Liver (tissue), 8 donors: ENCODE measurements at regions not wholly inside any gene's neighbourhood (a gene's known extent, or its start where the extent isn't known, plus 50 kb on each side); places are given as distances from the start of the nearest gene placed in this dataset.
"Not testable (repeated sequence)": the region's sequence is repeated elsewhere in the genome, so short reads cannot be mapped to it uniquely, and the experiment has no call there.

ENCODE experiments used
- DNase-seq: peaks from one replicate; pipeline ENCODE4 v3.0.0-alpha.2; 2017; ENCODE audit warnings: low spot score
- H3K27ac ChIP-seq, 2 donors: one replicate each; pipeline ENCODE4 v1.7.0; 2013; ENCODE audit warnings: inconsistent platforms in 2 of 2, low read length in 2 of 2, control low read depth in 1 of 2, low read depth in 1 of 2, mild to moderate bottlenecking in 1 of 2
- H3K27me3 ChIP-seq, 4 donors: one replicate each; pipeline versions ENCODE4 v1.6.1 to v1.7.0; 2013; ENCODE audit warnings: low read length in 3 of 4, inconsistent platforms in 1 of 4, mild to moderate bottlenecking in 1 of 4, moderate library complexity in 1 of 4; ENCODE audit not compliant: control insufficient read depth in 4 of 4, insufficient read depth in 4 of 4
- H3K36me3 ChIP-seq, 4 donors: one replicate each; pipeline versions ENCODE4 v1.6.1 to v1.7.0; 2013; ENCODE audit warnings: low read length in 3 of 4, mild to moderate bottlenecking in 3 of 4, low read depth in 1 of 4, moderate library complexity in 1 of 4; ENCODE audit not compliant: control insufficient read depth in 4 of 4, insufficient read depth in 3 of 4
- H3K4me1 ChIP-seq, 4 donors: one replicate each; pipeline versions ENCODE4 v1.6.1 to v1.7.0; 2013; ENCODE audit warnings: low read length in 3 of 4, mild to moderate bottlenecking in 3 of 4, moderate library complexity in 1 of 4; ENCODE audit not compliant: control insufficient read depth in 4 of 4, insufficient read depth in 4 of 4
- H3K4me3 ChIP-seq, 3 donors: one replicate each; pipeline versions ENCODE4 v1.6.1 to v1.7.0; 2013; ENCODE audit warnings: low read length in 3 of 3, control low read depth in 1 of 3, low read depth in 1 of 3, mild to moderate bottlenecking in 1 of 3
- H3K9ac ChIP-seq, 2 donors: one replicate each; pipeline ENCODE4 v1.7.0; 2013; ENCODE audit warnings: low read length in 2 of 2, mild to moderate bottlenecking in 2 of 2, moderate library complexity in 2 of 2, control low read depth in 1 of 2, low read depth in 1 of 2
- H3K9me3 ChIP-seq, 4 donors: one replicate each; pipeline versions ENCODE4 v1.6.1 to v1.7.0; 2013; ENCODE audit warnings: low read length in 3 of 4; ENCODE audit not compliant: control insufficient read depth in 4 of 4
- ATF3 ChIP-seq: IDR thresholded peaks from 2 replicates; pipeline ENCODE4 v1.6.1; 2016; ENCODE audit warnings: antibody characterized with exemption
- EGR1 ChIP-seq, 2 donors: IDR thresholded peaks; 2 replicates each; pipeline ENCODE4 v1.6.1; 2016 to 2018; ENCODE audit warnings: antibody characterized with exemption in 2 of 2, low read depth in 2 of 2
- FOXA1 ChIP-seq: IDR thresholded peaks from 2 replicates; pipeline ENCODE4 v1.6.1; 2016; ENCODE audit warnings: antibody characterized with exemption
- FOXA2 ChIP-seq: IDR thresholded peaks from 2 replicates; pipeline ENCODE4 v1.6.1; 2016; ENCODE audit warnings: antibody characterized with exemption
- GABPA ChIP-seq, 2 donors: IDR thresholded peaks in 1 of 2; conservative IDR thresholded peaks in 1 of 2; 2 replicates each; pipeline ENCODE4 v1.6.1; 2016; ENCODE audit warnings: antibody characterized with exemption in 2 of 2, mild to moderate bottlenecking in 1 of 2, moderate library complexity in 1 of 2
- HNF4A ChIP-seq, 2 donors: conservative IDR thresholded peaks; 2 replicates each; pipeline ENCODE4 v1.6.1; 2016; ENCODE audit warnings: antibody characterized with exemption in 2 of 2, mild to moderate bottlenecking in 2 of 2
- HNF4G ChIP-seq: IDR thresholded peaks from 2 replicates; pipeline ENCODE4 v1.6.1; 2016; ENCODE audit warnings: antibody characterized with exemption
- JUND ChIP-seq, 2 donors: IDR thresholded peaks; 2 replicates each; pipeline ENCODE4 v1.6.1; 2016; ENCODE audit warnings: antibody characterized with exemption in 2 of 2
- NR2F2 ChIP-seq: IDR thresholded peaks from 2 replicates; pipeline ENCODE4 v1.6.1; 2016; ENCODE audit warnings: antibody characterized with exemption
- RAD21 ChIP-seq, 2 donors: IDR thresholded peaks; 2 replicates each; pipeline ENCODE4 v1.6.1; 2016; ENCODE audit warnings: antibody characterized with exemption in 2 of 2, mild to moderate bottlenecking in 2 of 2
- REST ChIP-seq: IDR thresholded peaks from 2 replicates; pipeline ENCODE4 v1.6.1; 2016; ENCODE audit warnings: antibody characterized with exemption, mild to moderate bottlenecking
- RXRA ChIP-seq, 2 donors: IDR thresholded peaks; 2 replicates each; pipeline ENCODE4 v1.6.1; 2017 to 2018; ENCODE audit warnings: antibody characterized with exemption in 2 of 2, mild to moderate bottlenecking in 1 of 2
- SP1 ChIP-seq: IDR thresholded peaks from 2 replicates; pipeline ENCODE4 v1.6.1; 2018; ENCODE audit warnings: antibody characterized with exemption, mild to moderate bottlenecking
- TAF1 ChIP-seq: conservative IDR thresholded peaks from 2 replicates; pipeline ENCODE4 v1.6.1; 2016; ENCODE audit warnings: antibody characterized with exemption, mild to moderate bottlenecking
- YY1 ChIP-seq: IDR thresholded peaks from 2 replicates; pipeline ENCODE4 v1.6.1; 2016; ENCODE audit warnings: antibody characterized with exemption, mild to moderate bottlenecking
- WGBS: extraction: QIAGEN DNeasy Blood & Tissue Kit; methylation state at CpG from one replicate; pipeline ENCODE4 v1.1.7; 2013; 5-methylcytosine and 5-hydroxymethylcytosine counted together
- TF ChIP-seq, protein P1 (sequence below): IDR thresholded peaks from 2 replicates; pipeline ENCODE4 v1.6.1; 2016; ENCODE audit warnings: antibody characterized with exemption
- TF ChIP-seq, protein P2 (sequence below): fragments of 150-350 bp; IDR thresholded peaks from 2 replicates; pipeline ENCODE4 v1.5.1; 2017; ENCODE audit warnings: improper control_type of control experiment, low read depth, low read length; ENCODE audit not compliant: missing input control
- TF ChIP-seq, protein P3 (sequence below): IDR thresholded peaks from 2 replicates; pipeline ENCODE4 v1.6.1; 2016; ENCODE audit warnings: antibody characterized with exemption
- donor health status: healthy.
- donor health status: healthy.
- donor health status: healthy.
- donor health status: healthy.
- donor health status: healthy.

- Histone ChIP-seq H3K27ac (no peak overlapping the region), H3K27me3 (no peaks in the 10 kb centered on the region), H3K36me3 (no peaks in the 10 kb centered on the region), H3K4me3 (no peak overlapping the region), H3K9ac (no peak overlapping the region), H3K4me1 (no peaks in the 10 kb centered on the region), H3K9me3 (no peaks in the 10 kb centered on the region)
- WGBS = 76% methylated on average over 10 of the region's 10 CpGs
- TF ChIP-seq ATF3 (no peak), HNF4G (no peak), EGR1 (IDR thresholded peaks at IDR 0.05; ENCODE audit: low read depth in 2 of 2) (no peak), HNF4A (conservative IDR thresholded peaks at IDR 0.05) (no peak), JUND (IDR thresholded peaks at IDR 0.05) (no peak), RAD21 (IDR thresholded peaks at IDR 0.05) (no peak), SP1 (no peak), YY1 (no peak), NR2F2 (no peak), FOXA2 (no peak), GABPA (IDR thresholded peaks at IDR 0.05 in 1 of 2, conservative IDR thresholded peaks at IDR 0.05 in 1 of 2) (no peak), FOXA1 (no peak), RXRA (IDR thresholded peaks at IDR 0.05) (no peak), TAF1 (no peak), REST (no peak)
- TF ChIP-seq, protein P1, sequence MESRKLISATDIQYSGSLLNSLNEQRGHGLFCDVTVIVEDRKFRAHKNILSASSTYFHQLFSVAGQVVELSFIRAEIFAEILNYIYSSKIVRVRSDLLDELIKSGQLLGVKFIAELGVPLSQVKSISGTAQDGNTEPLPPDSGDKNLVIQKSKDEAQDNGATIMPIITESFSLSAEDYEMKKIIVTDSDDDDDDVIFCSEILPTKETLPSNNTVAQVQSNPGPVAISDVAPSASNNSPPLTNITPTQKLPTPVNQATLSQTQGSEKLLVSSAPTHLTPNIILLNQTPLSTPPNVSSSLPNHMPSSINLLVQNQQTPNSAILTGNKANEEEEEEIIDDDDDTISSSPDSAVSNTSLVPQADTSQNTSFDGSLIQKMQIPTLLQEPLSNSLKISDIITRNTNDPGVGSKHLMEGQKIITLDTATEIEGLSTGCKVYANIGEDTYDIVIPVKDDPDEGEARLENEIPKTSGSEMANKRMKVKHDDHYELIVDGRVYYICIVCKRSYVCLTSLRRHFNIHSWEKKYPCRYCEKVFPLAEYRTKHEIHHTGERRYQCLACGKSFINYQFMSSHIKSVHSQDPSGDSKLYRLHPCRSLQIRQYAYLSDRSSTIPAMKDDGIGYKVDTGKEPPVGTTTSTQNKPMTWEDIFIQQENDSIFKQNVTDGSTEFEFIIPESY = no peak
- TF ChIP-seq, protein P2, sequence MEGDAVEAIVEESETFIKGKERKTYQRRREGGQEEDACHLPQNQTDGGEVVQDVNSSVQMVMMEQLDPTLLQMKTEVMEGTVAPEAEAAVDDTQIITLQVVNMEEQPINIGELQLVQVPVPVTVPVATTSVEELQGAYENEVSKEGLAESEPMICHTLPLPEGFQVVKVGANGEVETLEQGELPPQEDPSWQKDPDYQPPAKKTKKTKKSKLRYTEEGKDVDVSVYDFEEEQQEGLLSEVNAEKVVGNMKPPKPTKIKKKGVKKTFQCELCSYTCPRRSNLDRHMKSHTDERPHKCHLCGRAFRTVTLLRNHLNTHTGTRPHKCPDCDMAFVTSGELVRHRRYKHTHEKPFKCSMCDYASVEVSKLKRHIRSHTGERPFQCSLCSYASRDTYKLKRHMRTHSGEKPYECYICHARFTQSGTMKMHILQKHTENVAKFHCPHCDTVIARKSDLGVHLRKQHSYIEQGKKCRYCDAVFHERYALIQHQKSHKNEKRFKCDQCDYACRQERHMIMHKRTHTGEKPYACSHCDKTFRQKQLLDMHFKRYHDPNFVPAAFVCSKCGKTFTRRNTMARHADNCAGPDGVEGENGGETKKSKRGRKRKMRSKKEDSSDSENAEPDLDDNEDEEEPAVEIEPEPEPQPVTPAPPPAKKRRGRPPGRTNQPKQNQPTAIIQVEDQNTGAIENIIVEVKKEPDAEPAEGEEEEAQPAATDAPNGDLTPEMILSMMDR = no peak
- TF ChIP-seq, protein P3, sequence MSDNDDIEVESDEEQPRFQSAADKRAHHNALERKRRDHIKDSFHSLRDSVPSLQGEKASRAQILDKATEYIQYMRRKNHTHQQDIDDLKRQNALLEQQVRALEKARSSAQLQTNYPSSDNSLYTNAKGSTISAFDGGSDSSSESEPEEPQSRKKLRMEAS = no peak
- DNase-seq = no peak
These were observed 76.6 kb upstream of the LRRC4C start for GRCh38 chr11:41536021-41536568.

- WGBS = 88% methylated on average over 3 of the region's 3 CpGs
- H3K9me3 ChIP-seq, H3K36me3 ChIP-seq: not testable (repeated sequence)
These were observed 85.5 kb upstream of the LRRC4C start for GRCh38 chr11:41544902-41545301.

More at GRCh38 chr11:41544902-41545301, 85.5 kb upstream of the LRRC4C start:
- H3K4me3 ChIP-seq, H3K27me3 ChIP-seq, H3K9ac ChIP-seq, H3K27ac ChIP-seq, H3K4me1 ChIP-seq, DNase-seq: not testable (repeated sequence)
